ENCODE measurements at regions not wholly inside any gene's neighbourhood (a gene's known extent, or its start where the extent isn't known, plus 50 kb on each side); places are given as distances from the start of the nearest gene placed in this dataset.

DNA sequence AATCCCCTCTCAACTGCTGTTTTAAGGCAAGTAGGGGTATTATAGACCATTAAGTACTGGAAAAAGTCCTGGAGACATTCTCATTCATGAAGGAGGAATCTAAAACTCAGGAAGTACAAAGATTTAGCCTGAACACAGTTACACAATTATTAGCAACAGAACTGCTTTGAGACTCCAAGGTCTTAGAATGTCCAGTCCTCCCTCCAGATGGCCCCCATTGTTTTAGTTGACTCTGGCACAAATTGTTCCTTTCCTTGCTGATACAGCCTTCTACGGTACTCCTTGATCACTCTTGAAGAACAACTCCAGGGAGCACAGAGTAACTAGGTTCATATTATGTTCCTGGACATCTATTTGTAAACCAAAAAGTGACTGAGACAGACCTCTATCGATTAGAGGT lies 210.1 kb upstream of the RND3 start (continued):
- TF ChIP-seq, protein P1, sequence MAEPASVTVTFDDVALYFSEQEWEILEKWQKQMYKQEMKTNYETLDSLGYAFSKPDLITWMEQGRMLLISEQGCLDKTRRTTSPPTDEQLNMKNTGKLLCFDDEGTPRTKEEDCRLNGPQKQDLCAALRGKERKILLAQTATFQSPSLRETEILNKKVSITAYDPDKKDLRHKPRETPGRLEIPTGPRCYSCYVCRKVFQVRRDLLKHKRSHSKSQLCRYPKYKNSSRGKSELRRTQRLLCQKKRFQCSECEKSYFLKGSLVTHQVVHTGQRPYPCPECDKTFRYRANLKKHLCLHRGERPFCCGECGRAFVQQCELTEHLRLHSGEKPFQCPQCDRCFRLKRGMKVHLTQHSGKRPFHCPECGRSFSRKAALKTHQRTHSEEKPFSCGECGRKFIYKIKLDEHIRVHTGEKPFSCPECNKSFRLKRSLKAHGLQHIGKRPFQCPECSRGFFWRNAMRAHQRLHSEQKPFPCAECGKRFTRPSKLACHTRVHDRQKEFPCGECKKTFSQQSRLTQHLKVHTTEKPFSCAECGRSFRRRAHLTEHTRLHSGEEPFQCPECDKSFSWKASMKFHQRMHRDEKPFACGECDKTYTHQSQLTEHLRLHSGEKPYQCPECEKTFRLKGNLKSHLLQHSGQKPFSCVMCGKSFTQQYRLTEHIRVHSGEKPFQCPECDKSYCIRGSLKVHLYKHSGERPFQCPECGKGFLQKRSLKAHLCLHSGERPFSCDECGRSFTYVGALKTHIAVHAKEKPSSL (CRISPR knock-in tag; conservative IDR thresholded peaks at IDR 0.05), result no peak
- TF ChIP-seq ZNF423 (CRISPR knock-in tag; IDR thresholded peaks at IDR 0.05), result no peak
- TF ChIP-seq, protein P2, sequence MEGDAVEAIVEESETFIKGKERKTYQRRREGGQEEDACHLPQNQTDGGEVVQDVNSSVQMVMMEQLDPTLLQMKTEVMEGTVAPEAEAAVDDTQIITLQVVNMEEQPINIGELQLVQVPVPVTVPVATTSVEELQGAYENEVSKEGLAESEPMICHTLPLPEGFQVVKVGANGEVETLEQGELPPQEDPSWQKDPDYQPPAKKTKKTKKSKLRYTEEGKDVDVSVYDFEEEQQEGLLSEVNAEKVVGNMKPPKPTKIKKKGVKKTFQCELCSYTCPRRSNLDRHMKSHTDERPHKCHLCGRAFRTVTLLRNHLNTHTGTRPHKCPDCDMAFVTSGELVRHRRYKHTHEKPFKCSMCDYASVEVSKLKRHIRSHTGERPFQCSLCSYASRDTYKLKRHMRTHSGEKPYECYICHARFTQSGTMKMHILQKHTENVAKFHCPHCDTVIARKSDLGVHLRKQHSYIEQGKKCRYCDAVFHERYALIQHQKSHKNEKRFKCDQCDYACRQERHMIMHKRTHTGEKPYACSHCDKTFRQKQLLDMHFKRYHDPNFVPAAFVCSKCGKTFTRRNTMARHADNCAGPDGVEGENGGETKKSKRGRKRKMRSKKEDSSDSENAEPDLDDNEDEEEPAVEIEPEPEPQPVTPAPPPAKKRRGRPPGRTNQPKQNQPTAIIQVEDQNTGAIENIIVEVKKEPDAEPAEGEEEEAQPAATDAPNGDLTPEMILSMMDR (IDR thresholded peaks at IDR 0.05), result no peak
- no peak for TF ChIP-seq ZNF396 (CRISPR knock-in tag; IDR thresholded peaks at IDR 0.05; ENCODE audit: borderline replicate concordance)
- TF ChIP-seq, protein P3, sequence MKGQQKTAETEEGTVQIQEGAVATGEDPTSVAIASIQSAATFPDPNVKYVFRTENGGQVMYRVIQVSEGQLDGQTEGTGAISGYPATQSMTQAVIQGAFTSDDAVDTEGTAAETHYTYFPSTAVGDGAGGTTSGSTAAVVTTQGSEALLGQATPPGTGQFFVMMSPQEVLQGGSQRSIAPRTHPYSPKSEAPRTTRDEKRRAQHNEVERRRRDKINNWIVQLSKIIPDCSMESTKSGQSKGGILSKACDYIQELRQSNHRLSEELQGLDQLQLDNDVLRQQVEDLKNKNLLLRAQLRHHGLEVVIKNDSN (CRISPR knock-in tag; IDR thresholded peaks at IDR 0.05), result no peak
- TF ChIP-seq ZNF671 (CRISPR knock-in tag; IDR thresholded peaks at IDR 0.05), result no peak
- TF ChIP-seq RELA (CRISPR knock-in tag; IDR thresholded peaks at IDR 0.05; ENCODE audit: borderline replicate concordance), result no peak
- TF ChIP-seq, protein P4, sequence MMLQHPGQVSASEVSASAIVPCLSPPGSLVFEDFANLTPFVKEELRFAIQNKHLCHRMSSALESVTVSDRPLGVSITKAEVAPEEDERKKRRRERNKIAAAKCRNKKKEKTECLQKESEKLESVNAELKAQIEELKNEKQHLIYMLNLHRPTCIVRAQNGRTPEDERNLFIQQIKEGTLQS (CRISPR knock-in tag; conservative IDR thresholded peaks at IDR 0.05), result no peak

DNA sequence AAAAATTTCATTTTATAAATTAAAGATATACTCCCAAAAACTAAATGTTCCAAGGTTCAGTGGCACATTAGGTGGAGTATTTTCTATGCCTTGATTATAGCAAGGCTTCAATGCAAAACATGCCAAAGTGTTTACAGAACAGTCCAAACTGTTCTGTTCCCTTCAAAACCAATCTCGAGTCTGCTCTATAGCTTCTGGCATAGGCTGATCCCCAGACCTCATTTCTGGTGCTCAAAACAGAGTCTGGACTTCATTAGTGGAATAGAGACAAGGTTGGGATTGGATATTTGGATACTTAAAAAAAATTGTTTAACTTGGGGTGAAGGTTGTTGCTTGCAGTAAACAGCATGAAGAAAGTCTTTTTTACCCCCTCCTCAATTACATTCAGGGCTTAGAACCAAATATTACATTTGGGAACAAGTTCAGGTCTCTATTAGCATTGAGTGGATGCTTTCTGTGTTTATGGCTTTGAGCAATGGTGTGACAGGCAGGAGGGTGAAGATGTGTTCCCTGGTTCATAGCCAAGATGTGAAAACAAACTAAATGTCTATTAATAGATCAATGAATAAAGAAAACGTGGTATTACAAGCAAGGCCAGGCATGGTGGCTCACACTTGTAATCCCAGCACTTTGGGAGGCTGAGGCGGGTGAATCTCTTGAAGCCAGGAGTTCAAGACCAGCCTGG lies 208.1 kb upstream of the RND3 start:
- Mint-ChIP-seq H3K27me3 (ENCODE audit: low read depth) (no peaks in the 10 kb centered on the region; the same call in 1 of the 2 replicates), H3K4me1 (peaks cover 4% of the 10 kb centered on the region), H3K9me3 (peaks cover 24% of the 10 kb centered on the region), H3K4me3 (no peak overlapping the region), H3K36me3 (peaks cover 15% of the 10 kb centered on the region; the same call in 1 of the 2 replicates), H3K27ac (no peak overlapping the region)
- TF ChIP-seq, protein P5, sequence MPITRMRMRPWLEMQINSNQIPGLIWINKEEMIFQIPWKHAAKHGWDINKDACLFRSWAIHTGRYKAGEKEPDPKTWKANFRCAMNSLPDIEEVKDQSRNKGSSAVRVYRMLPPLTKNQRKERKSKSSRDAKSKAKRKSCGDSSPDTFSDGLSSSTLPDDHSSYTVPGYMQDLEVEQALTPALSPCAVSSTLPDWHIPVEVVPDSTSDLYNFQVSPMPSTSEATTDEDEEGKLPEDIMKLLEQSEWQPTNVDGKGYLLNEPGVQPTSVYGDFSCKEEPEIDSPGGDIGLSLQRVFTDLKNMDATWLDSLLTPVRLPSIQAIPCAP (CRISPR knock-in tag; IDR thresholded peaks at IDR 0.05), result no peak
- TF ChIP-seq ZNF138 (CRISPR knock-in tag; conservative IDR thresholded peaks at IDR 0.05) (no peak), ZNF232 (CRISPR knock-in tag; IDR thresholded peaks at IDR 0.05) (no peak), GRHL2 (CRISPR knock-in tag; IDR thresholded peaks at IDR 0.05; ENCODE audit: insufficient replicate concordance, severe bottlenecking) (no peak), TEAD4 (CRISPR knock-in tag; IDR thresholded peaks at IDR 0.05) (no peak)
- TF ChIP-seq, protein P6, sequence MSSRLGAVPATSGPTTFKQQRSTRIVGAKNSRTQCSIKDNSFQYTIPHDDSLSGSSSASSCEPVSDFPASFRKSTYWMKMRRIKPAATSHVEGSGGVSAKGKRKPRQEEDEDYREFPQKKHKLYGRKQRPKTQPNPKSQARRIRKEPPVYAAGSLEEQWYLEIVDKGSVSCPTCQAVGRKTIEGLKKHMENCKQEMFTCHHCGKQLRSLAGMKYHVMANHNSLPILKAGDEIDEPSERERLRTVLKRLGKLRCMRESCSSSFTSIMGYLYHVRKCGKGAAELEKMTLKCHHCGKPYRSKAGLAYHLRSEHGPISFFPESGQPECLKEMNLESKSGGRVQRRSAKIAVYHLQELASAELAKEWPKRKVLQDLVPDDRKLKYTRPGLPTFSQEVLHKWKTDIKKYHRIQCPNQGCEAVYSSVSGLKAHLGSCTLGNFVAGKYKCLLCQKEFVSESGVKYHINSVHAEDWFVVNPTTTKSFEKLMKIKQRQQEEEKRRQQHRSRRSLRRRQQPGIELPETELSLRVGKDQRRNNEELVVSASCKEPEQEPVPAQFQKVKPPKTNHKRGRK (CRISPR knock-in tag; IDR thresholded peaks at IDR 0.05; ENCODE audit: borderline replicate concordance), result no peak
- TF ChIP-seq, protein P4 (CRISPR knock-in tag; conservative IDR thresholded peaks at IDR 0.05), result no peak
- no peak for DNase-seq (ENCODE audit: low spot score)
- ChIA-PET POLR2A (no interaction called here), CTCF (no interaction called here)
- no peak for ATAC-seq

DNA sequence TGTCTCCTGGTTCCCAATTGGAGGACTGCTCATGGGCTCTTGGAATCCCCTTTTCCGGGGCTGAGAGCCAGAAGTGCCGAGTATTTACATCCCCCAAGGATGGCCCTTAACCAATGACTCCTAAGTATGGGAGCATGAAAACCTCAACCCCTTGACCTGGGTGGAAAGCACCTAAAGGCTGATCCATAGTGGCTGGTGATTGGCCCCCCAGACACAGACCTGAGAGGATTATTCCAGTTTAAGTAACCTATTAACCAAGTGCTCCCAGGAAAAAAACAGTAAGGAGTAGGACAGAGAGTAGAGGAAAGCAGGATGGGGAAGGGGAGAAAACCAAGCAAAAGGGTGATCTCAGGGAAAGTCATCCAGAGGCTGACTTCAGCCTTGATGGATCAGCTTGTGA lies 206.1 kb upstream of the RND3 start:
- peaks cover 8% of the 10 kb centered on the region for H3K4me1 Mint-ChIP-seq
- ChIA-PET CTCF (no interaction called here), POLR2A (no interaction called here)
- no peak for DNase-seq (ENCODE audit: low spot score)
- peaks cover 24% of the 10 kb centered on the region for H3K9me3 Mint-ChIP-seq
- no peak overlapping the region for H3K27ac Mint-ChIP-seq
- H3K4me3 Mint-ChIP-seq, result no peak overlapping the region
- H3K27me3 Mint-ChIP-seq (ENCODE audit: low read depth), result no peaks in the 10 kb centered on the region; the same call in 1 of the 2 replicates
- H3K36me3 Mint-ChIP-seq, result peaks cover 15% of the 10 kb centered on the region; the same call in 1 of the 2 replicates
- ATAC-seq, result no peak
- TF ChIP-seq NR1H2 (CRISPR knock-in tag; IDR thresholded peaks at IDR 0.05) (no peak), ESRRA (CRISPR knock-in tag; IDR thresholded peaks at IDR 0.05; ENCODE audit: borderline replicate concordance) (no peak), ATF1 (CRISPR knock-in tag; IDR thresholded peaks at IDR 0.05) (no peak), JAZF1 (CRISPR knock-in tag; IDR thresholded peaks at IDR 0.05) (no peak), MYBL2 (CRISPR knock-in tag; IDR thresholded peaks at IDR 0.05) (no peak), SMAD4 (CRISPR knock-in tag; IDR thresholded peaks at IDR 0.05) (no peak), EMX1 (CRISPR knock-in tag; IDR thresholded peaks at IDR 0.05) (no peak)
- TF ChIP-seq, protein P7, sequence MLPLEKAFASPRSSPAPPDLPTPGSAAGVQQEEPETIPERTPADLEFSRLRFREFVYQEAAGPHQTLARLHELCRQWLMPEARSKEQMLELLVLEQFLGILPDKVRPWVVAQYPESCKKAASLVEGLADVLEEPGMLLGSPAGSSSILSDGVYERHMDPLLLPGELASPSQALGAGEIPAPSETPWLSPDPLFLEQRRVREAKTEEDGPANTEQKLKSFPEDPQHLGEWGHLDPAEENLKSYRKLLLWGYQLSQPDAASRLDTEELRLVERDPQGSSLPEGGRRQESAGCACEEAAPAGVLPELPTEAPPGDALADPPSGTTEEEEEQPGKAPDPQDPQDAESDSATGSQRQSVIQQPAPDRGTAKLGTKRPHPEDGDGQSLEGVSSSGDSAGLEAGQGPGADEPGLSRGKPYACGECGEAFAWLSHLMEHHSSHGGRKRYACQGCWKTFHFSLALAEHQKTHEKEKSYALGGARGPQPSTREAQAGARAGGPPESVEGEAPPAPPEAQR (CRISPR knock-in tag; IDR thresholded peaks at IDR 0.05), result no peak
- TF ChIP-seq, protein P8, sequence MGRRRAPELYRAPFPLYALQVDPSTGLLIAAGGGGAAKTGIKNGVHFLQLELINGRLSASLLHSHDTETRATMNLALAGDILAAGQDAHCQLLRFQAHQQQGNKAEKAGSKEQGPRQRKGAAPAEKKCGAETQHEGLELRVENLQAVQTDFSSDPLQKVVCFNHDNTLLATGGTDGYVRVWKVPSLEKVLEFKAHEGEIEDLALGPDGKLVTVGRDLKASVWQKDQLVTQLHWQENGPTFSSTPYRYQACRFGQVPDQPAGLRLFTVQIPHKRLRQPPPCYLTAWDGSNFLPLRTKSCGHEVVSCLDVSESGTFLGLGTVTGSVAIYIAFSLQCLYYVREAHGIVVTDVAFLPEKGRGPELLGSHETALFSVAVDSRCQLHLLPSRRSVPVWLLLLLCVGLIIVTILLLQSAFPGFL (CRISPR knock-in tag; IDR thresholded peaks at IDR 0.05; ENCODE audit: borderline replicate concordance), result no peak

Data from WTC11 (cell line).